GM21717 (cell line): ENCODE measurements at regions not wholly inside any gene's neighbourhood (a gene's known extent, or its start where the extent isn't known, plus 50 kb on each side); places are given as distances from the start of the nearest gene placed in this dataset.

ENCODE experiments used
- ATAC-seq: cut with Tn5 transposase; IDR thresholded peaks from one replicate; pipeline ENCODE4 v1.9.1; 2021; ENCODE audit warnings: mild to moderate bottlenecking, moderate library complexity; ENCODE audit not compliant: unreplicated experiment

- ATAC-seq: no peak
Measured at GRCh38 chr9:118832371-118832770, 536.9 kb downstream of the BRINP1 start.

- ATAC-seq: no peak
Measured at GRCh38 chr9:118836891-118837290, 532.3 kb downstream of the BRINP1 start.

- ATAC-seq: no peak
Measured at GRCh38 chr9:118871531-118871930, 497.7 kb downstream of the BRINP1 start.

- ATAC-seq: no peak
Measured at GRCh38 chr9:118882684-118883083, 486.6 kb downstream of the BRINP1 start.

GRCh38 chr9:118883411-118883810, 485.8 kb downstream of the BRINP1 start:
- ATAC-seq: no peak

DNA sequence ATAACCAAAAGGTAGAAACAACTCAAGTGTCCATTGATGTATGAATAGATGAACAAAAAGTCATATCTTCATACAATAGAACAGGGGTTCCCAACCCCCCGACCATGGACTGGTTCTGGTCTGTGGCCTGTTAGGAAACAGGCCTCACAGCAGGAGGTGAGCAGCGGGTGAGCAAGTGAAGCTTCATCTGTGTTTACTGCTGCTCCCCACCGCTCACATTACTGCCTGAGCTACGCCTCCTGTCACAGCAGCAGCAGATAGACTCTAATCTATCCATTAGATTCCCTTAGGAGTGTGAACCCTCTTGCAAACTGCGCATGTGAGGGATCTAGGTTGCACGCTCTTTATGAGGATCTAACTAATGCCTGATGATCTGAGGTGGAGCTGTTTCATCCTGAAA, 478.0 kb downstream of the BRINP1 start:
- no peak for ATAC-seq

GRCh38 chr9:118896324-118897000, 472.8 kb downstream of the BRINP1 start:
- ATAC-seq: no peak

DNA sequence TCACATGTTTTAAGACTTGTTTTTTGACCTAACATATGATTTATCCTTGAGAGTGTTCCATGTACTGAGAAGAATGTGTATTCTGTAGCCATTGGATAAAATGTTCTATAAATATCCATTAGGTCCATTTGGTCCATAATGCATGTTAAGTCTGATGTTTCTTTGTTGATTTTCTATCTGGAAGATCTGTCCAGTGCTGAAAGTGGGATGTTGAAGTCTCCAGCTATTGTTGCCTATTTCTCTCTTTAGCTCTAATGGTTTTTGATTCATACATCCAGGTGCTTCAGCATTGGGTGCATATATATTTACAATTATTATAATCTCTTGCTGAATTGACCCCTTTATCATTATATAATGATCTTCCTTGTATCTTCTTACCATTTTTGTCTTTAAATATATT, 451.1 kb downstream of the BRINP1 start:
- no peak for ATAC-seq

GRCh38 chr9:118928722-118929121, 440.5 kb downstream of the BRINP1 start:
- ATAC-seq: no peak

GRCh38 chr9:118929287-118929686, 439.9 kb downstream of the BRINP1 start:
- ATAC-seq: no peak

- no peak for ATAC-seq
Measured at GRCh38 chr9:118931941-118932340, 437.3 kb downstream of the BRINP1 start.

DNA sequence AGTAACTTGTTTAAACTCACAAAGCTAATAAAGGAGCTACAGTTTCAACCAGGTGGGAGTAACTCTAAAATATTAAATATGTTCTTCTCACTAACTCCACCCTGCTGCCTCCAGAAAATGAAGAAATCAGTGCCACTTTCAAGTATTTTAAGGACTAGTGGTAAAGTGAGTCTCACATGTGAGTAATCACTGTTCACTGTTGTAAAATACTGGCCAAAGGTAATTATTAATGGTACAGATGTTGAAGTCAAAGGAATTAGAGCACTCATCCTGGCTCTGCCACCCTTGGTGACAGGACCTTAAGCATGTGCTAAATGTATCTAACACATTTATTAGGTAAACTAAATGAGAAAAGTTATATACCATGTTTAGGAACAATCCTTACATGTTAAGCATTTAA, 430.7 kb downstream of the BRINP1 start:
- ATAC-seq: no peak

DNA sequence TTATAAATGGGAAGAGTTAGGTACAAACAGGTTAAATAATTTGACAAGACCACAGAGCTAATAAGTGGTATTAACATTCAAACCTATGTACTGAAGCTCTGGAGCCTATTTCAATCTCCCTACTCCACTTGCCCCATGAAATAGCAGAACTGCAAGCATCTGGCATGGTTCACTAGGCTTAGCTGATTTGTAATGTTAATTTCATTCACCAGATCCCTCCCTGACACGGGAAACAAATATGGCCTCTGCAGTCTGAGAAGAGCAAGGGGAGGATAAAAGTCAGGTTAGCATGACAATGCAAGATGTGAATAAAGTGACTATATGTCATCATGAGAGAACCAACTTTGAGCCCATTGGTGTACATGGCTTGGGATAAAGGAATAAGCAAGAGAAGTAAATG, 428.8 kb downstream of the BRINP1 start:
- no peak for ATAC-seq

DNA sequence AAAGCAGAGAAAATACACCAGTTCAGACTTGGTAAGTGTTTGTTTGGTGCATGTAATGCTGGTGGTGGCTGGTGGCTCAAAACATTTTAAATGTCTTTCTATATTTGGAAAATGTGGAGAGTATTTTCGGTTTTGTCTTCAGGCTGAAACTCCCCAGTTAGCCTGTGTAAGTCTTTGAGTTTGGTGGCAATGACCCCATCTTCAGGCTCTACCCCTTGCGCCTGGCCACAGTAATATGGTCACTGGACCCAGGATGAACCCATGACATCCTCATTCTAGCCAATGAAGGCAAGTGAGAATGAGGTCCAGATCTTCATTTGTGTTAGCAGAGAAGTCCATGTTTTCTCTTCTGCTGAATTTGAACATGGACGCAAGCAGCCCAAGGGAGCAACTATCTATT, 422.6 kb downstream of the BRINP1 start:
- no peak for ATAC-seq

GRCh38 chr9:118954857-118955256, 414.4 kb downstream of the BRINP1 start:
- no peak for ATAC-seq

DNA sequence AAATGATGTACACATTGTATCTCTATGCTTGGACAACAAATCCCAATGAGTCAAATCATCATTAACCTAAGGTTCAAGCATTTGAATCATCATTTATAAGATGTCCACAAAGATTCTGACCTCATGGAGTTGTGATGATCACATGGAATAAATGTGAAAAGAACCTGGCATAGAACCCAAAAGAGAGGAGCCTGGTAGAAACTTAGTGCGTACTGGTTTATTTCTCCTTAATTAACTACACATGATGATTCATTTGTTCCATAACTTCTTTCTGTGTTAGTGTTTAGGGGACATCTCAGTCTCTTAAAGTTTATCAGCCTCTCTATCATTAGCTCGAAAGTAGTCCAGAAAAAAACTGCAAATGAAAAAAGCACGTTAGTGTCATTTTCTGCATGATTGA, 411.6 kb downstream of the BRINP1 start:
- ATAC-seq: no peak

DNA sequence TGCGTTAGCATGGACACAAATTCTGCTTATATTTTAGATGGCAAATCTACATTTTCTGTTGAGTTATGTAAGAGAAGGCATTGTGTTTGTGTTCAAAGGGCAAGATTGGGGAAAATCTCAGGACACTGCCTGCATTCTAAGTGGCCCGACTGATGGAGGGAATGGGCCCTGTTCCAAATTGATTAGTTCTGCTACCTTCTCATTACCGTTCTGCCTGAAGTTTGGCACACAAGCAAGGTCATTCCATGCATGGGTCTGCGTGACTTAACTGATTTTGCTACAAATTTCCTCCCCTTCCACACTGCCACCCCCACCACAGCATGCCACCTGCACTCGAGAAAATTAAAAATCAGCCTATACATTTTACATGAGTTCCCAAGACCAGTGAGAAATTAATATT, 409.9 kb downstream of the BRINP1 start:
- no peak for ATAC-seq

DNA sequence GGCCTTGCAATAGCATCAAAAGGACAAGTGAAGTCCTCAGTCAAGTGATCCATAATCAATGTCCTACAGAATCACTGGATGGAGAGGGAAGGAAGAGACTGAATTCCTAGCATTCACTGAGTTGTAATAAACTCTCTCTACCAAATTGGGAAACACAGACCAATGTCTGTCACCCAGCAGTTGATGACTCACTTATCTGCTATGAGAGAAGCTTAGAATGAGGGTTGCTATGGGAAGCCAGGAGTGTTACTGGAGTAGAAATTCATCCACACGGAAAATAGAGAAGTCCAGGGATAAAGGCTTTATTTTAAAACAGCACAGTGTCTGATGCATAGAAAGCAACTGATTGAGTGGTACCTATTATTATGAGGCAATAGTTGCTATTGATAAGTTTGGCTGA, 407.4 kb downstream of the BRINP1 start:
- ATAC-seq: no peak

GRCh38 chr9:118962426-118962825, 406.8 kb downstream of the BRINP1 start:
- no peak for ATAC-seq

DNA sequence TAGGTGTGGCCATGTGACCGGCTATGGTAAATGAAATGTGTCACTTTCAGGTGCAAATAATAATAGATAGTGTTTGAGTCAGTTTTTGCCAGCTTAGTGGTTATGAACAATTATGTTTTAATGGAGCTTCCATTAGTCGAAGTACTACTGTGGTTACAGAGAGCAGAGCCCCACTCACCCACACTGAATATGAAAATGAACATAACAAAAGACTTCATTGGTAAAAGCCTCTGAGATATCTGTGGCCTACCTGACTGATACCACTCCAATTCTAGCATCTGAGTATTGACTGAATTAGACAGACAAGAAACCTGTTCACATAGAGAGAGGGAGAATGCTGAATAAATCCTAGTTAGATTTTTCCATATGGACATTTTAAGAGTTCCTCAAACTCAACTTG, 405.6 kb downstream of the BRINP1 start:
- ATAC-seq: no peak

GRCh38 chr9:118967901-118968300, 401.3 kb downstream of the BRINP1 start:
- no peak for ATAC-seq

GRCh38 chr9:118975736-118976135, 393.5 kb downstream of the BRINP1 start:
- ATAC-seq: no peak

- no peak for ATAC-seq
Measured at GRCh38 chr9:118976160-118976559, 393.1 kb downstream of the BRINP1 start.
